ENCODE measurements at regions not wholly inside any gene's neighbourhood (a gene's known extent, or its start where the extent isn't known, plus 50 kb on each side); places are given as distances from the start of the nearest gene placed in this dataset.

GRCh38 chr6:17033746-17034145 is 68.1 kb upstream of the STMND1 start:
- TF ChIP-seq POLR2A (IDR thresholded peaks at IDR 0.05; ENCODE audit: low read depth, low read length), result no peak
- no peak for TF ChIP-seq CTCF (conservative IDR thresholded peaks at IDR 0.05; ENCODE audit: low read depth, low read length)
- no peak for TF ChIP-seq MXI1 (IDR thresholded peaks at IDR 0.05; ENCODE audit: borderline replicate concordance, low read depth, low read length)
- TF ChIP-seq RAD21 (IDR thresholded peaks at IDR 0.05; ENCODE audit: low read length), result no peak
- no peak for TF ChIP-seq ELK1 (IDR thresholded peaks at IDR 0.05; ENCODE audit: borderline replicate concordance, low read depth, low read length)
- no peak for TF ChIP-seq RFX5 (IDR thresholded peaks at IDR 0.05; ENCODE audit: low read depth, low read length)
- TF ChIP-seq NFE2L2 (IDR thresholded peaks at IDR 0.05; ENCODE audit: low read depth, low read length), result no peak
- TF ChIP-seq USF2 (IDR thresholded peaks at IDR 0.05; ENCODE audit: low read depth, low read length), result no peak
- TF ChIP-seq BHLHE40 (IDR thresholded peaks at IDR 0.05; ENCODE audit: low read depth, low read length), result no peak
